Neural crest cell (in vitro differentiated cells): ENCODE measurements at regions not wholly inside any gene's neighbourhood (a gene's known extent, or its start where the extent isn't known, plus 50 kb on each side); places are given as distances from the start of the nearest gene placed in this dataset.
"Not testable (repeated sequence)": the region's sequence is repeated elsewhere in the genome, so short reads cannot be mapped to it uniquely, and the experiment has no call there.

Experiments used
- DNase-seq: peaks from one replicate; pipeline ENCODE4 v3.0.0; 2021; ENCODE audit warnings: low read depth, mixed read lengths, low spot score
- H3K27ac Mint-ChIP-seq: one replicate; pipeline ENCODE4 v1.8.0; 2021; ENCODE audit warnings: mild to moderate bottlenecking, mixed read lengths; ENCODE audit not compliant: unreplicated experiment
- H3K27me3 Mint-ChIP-seq: 2 replicates; pipeline ENCODE4 v1.8.0; 2021; ENCODE audit warnings: low read depth, mild to moderate bottlenecking, mixed read lengths
- H3K36me3 Mint-ChIP-seq: 2 replicates; pipeline ENCODE4 v1.8.0; 2021; ENCODE audit warnings: low read depth, mild to moderate bottlenecking, mixed read lengths
- H3K4me1 Mint-ChIP-seq: 2 replicates; pipeline ENCODE4 v1.8.0; 2021; ENCODE audit warnings: mixed read lengths
- H3K4me3 Mint-ChIP-seq: one replicate; pipeline ENCODE4 v1.8.0; 2021; ENCODE audit warnings: mild to moderate bottlenecking, mixed read lengths
- H3K9me3 Mint-ChIP-seq: 2 replicates; pipeline ENCODE4 v1.8.0; 2021; ENCODE audit warnings: mixed read lengths
- TF ChIP-seq, protein P1 (sequence below): fragments of 200-600 bp; sonication (generic); conservative IDR thresholded peaks from 2 replicates; pipeline ENCODE4 v1.5.0; 2021; ENCODE audit warnings: antibody characterized with exemption, mild to moderate bottlenecking

DNA sequence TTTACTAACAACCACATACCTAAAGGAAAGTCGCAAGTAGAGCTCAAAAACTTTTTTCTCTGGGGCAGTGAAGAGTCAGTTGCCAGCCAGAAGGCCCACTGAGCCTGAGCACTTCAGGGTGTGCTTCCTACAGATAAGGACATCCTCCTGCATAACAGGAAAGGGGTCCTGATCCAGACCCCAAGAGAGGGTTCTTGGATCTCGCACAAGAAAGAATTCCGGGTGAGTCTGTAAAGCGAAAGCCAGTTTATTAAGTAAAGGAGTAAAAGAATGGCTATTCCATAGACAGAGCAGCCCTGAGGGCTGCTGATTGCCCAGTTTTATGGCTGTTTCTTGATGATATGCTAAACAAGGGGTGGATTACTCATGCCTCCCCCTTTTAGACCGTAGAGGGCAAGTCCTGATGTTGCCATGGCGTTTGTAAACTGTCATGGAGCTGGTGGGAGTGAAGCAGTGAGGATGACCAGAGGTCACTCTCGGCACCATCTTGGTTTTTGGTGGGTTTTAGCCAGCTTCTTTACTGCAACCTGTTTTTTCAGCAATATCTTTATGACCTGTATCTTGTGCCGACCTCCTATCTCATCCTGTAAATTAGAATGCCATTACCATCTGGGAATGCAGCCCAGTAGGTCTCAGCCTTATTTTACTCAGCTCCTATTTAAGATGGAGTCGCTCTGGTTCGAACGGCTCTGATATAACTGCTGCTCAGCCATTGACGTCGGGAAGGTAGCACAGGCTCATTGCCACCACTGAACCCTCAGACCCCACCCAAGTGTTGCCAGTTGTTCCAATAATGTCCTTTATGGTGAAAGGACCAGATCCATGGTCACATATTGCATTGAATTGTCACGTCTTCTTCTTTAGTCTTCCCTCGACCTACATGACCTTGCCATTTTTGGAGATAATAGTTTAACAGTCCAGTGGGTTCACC is 96.6 kb upstream of the ERRFI1 start:
- H3K9me3 Mint-ChIP-seq = peaks cover 9% of the 10 kb centered on the region
- TF ChIP-seq, protein P1, sequence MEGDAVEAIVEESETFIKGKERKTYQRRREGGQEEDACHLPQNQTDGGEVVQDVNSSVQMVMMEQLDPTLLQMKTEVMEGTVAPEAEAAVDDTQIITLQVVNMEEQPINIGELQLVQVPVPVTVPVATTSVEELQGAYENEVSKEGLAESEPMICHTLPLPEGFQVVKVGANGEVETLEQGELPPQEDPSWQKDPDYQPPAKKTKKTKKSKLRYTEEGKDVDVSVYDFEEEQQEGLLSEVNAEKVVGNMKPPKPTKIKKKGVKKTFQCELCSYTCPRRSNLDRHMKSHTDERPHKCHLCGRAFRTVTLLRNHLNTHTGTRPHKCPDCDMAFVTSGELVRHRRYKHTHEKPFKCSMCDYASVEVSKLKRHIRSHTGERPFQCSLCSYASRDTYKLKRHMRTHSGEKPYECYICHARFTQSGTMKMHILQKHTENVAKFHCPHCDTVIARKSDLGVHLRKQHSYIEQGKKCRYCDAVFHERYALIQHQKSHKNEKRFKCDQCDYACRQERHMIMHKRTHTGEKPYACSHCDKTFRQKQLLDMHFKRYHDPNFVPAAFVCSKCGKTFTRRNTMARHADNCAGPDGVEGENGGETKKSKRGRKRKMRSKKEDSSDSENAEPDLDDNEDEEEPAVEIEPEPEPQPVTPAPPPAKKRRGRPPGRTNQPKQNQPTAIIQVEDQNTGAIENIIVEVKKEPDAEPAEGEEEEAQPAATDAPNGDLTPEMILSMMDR = no peak
- no peak for DNase-seq
- no peaks in the 10 kb centered on the region for H3K27me3 Mint-ChIP-seq
- no peak overlapping the region for H3K4me3 Mint-ChIP-seq
- H3K36me3 Mint-ChIP-seq = peaks cover 15% of the 10 kb centered on the region
- H3K4me1 Mint-ChIP-seq = peaks cover 45% of the 10 kb centered on the region
- peak overlapping the region; percentile 40 for H3K27ac Mint-ChIP-seq

GRCh38 chr1:8122160-8122476 is 96.0 kb upstream of the ERRFI1 start:
- Mint-ChIP-seq H3K4me1 (peaks cover 48% of the 10 kb centered on the region), H3K27ac (peak overlapping the region; percentile 40), H3K4me3 (no peak overlapping the region), H3K27me3 (no peaks in the 10 kb centered on the region), H3K36me3 (peaks cover 15% of the 10 kb centered on the region), H3K9me3 (peaks cover 9% of the 10 kb centered on the region)
- no peak for DNase-seq
- TF ChIP-seq, protein P1 = no peak

- peak overlapping the region; percentile 93 for H3K27ac Mint-ChIP-seq
These were observed 95.4 kb upstream of the ERRFI1 start for GRCh38 chr1:8121261-8122159.

GRCh38 chr1:8120693-8121260 is 94.7 kb upstream of the ERRFI1 start:
- DNase-seq = no peak
- H3K4me1 Mint-ChIP-seq = peaks cover 57% of the 10 kb centered on the region
- TF ChIP-seq, protein P1 = no peak
- H3K36me3 Mint-ChIP-seq = peaks cover 15% of the 10 kb centered on the region
- peaks cover 9% of the 10 kb centered on the region for H3K9me3 Mint-ChIP-seq
- H3K27me3 Mint-ChIP-seq = no peaks in the 10 kb centered on the region
- peak overlapping the region; percentile 35 for H3K4me3 Mint-ChIP-seq
- H3K27ac Mint-ChIP-seq = peak overlapping the region; percentile 93

More at GRCh38 chr1:8121261-8122159, 95.4 kb upstream of the ERRFI1 start:
- Mint-ChIP-seq H3K36me3 (peaks cover 15% of the 10 kb centered on the region), H3K9me3 (peaks cover 9% of the 10 kb centered on the region), H3K27me3 (no peaks in the 10 kb centered on the region), H3K4me3 (peak overlapping the region; percentile 35), H3K4me1 (peaks cover 53% of the 10 kb centered on the region)
- DNase-seq = no peak
- TF ChIP-seq, protein P1 = no peak

- H3K4me3 Mint-ChIP-seq, H3K36me3 Mint-ChIP-seq, H3K9me3 Mint-ChIP-seq, H3K27ac Mint-ChIP-seq, DNase-seq, H3K27me3 Mint-ChIP-seq: not testable (repeated sequence)
- H3K4me1 Mint-ChIP-seq = peaks cover 74% of the 10 kb centered on the region
These were observed 92.6 kb upstream of the ERRFI1 start for GRCh38 chr1:8118736-8119135.
